GM18868 (cell line): ENCODE measurements at regions not wholly inside any gene's neighbourhood (a gene's known extent, or its start where the extent isn't known, plus 50 kb on each side); places are given as distances from the start of the nearest gene placed in this dataset.

Experiments
- ATAC-seq: cut with Tn5 transposase; IDR thresholded peaks from one replicate; pipeline ENCODE4 v1.9.1; 2021; ENCODE audit warnings: mild to moderate bottlenecking, moderate library complexity; ENCODE audit not compliant: unreplicated experiment

DNA sequence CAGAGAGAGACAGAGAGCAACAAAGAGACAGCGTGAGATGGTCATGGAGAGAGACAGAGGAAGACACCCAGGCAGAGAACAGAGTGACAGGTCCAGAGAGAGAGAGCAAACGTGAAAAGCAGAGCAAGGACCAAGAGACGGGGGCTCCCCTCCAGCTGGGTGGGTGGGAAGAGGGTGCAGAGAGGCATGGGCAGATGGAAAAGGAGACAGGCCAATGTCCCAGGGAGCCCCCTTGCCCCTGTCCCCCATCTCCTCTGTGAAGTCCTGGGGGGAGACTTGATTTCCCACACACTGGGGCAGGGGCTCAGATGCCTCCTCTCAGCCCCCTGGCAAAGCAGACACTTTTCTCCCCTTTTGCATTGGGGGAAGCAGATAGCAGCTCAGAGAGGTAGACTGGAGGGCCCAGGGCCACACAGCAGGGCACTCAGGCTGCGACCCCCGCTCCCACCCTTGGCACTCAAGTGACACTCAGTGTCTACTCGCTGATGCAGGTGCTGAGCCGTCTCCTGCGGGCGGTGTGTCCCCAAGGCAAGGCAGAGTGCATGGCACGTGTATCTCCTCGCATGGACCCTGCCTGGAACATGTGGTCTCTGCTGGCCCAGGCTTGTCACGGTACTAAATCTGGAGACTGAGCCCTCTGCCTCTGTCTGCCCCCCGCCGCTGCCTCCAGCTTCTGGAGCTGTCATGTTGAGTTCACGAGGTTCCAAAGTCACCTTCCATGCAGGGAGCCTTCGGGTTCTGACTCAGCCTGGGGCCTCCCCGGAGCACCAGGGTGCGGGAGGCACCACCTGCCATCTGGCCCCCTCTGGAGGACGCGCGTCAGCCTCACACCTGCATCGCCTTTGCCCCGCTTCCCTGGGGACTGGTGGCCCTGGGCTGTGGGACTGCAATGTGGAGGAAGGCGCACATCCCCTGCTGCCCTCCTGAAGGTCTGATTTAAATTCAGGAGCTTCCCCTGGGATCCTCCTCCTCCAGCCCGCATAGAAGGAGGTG is 215.9 kb upstream of the GSE1 start:
- no peak for ATAC-seq

DNA sequence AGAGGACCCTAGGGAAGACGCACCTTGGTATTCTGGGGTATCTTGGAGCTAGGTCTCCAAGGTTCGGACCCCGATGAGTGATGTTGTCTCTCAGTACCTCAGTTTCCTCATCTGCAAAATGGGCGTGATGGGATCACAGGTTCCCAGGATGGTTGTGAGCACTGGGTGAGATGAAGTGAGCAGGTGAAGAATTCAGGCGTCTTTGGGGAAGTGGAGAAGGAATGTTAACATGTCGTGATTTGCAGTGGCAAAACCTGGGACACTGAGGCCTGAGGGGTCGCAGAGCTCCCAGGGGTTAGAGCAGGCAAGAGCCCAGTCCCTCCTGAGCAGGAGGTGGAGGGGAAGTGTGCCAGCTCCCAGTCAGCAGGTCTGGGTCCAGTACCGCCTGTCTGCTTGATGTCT is 215.1 kb upstream of the GSE1 start:
- no peak for ATAC-seq

DNA sequence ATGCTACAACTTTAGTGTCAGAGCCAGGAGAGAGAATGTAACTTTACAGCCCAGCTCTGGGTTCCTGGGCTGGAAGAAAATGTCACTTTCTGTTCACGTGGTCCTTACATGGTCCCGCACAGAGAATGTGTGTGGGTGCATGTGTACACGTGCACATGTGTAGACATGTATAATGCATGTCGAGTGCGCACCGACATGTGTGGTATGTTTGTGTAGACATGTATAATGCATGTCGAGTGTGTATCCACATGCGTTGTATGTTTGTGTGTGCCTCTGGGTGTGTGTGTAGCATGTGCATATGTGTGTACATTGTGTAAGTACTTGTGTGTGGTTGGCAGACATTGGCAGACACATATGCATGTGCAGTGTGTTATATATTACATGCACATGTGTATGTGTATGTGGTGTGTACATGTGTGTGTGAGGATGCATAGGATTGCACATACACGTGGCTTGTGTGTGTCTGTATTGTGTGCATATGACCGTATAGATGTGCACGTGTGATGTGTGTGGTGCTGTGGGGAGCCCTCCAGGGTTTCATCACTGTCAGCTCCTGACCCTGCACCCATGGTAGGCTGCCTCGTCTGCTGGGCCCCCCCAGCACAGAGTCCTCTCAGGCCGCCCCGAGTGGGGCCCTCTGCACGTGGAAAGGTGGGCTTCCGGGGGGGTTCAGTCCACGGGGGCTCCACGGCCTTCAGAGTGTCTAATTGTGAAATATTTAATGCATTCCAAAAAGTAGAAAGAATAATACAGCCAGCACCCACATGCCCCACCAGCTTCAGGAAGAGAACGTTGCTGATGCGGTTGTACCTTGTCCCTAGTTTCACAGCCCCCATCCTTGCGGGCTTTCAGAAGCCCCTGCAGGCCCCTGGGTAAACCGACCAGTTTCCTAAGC is 214.2 kb upstream of the GSE1 start:
- ATAC-seq: no peak

DNA sequence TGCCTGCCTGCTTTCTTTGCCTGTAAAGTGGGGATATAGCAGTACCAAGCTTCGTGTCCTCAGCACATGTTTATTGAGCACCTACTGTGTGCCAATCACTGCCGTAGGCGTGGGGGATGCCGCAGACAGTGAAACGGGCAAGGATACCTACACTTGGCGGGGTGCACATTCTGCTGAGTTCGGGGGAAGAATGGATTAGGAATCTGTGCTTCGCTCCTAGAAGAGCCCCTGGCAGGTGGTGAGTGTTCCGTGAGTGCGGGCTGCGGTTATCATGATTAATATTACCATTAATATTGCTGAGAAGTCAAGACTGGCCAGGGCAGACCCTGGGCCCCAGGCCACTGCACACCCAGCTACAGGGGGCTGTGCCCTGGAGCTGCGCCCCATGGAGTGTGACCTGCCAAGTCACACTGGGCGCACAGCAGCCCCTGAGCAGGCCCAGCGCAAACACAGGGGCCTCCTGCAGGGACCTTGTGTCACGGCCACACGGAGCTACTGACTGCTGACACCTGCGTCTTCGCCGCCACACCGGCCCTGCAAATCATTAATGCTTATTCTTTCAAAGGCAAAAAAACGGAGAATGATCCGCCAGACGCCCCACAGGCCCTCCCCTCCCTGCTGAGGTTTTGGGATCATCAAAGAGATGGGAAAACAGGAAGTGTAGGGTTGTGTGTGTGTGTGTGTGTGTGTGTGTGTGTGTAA is 213.4 kb upstream of the GSE1 start:
- ATAC-seq: no peak

DNA sequence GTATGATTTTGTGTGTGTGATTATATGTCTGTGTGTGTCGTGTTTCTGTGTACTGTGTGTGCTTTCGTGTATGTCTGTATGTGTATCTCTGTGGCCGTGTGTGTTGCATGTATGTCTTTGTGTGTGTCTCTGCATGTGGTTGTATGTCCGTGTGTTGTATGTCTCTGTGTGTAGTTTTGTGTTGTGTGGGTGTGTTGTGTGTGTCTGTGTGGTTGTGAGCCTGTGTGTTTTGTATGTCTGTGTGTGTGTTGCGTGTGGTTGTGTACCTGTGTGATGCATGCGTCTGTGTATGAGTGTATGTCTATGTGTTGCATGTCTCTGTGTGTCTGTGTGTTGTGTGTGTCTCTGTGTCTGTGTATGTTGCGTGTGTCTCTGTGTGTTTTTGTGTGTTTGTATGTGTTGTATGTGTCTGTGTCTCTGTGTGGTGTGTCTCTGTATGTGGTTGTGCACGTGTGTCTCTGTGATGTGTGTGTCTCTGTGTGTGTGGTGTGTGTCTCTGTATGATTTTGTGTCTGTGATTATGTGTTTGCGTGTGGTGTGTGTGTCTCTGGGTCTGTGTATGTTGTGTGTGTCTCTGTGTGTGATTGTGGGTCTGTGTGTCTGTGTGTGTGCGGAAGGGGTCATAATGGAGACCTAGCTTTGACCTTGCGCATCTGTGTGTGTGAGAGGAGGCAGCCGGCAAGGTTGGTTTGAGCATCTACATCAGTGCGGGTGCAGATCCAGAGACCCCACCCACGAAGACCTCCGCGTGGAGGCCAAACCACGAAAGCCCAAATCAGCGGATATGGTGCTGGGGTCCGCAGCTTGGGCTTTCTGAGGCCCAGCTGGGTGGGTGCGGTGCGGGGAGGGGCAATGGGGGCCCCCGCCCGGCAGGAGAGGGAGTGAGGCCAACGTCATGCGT is 212.6 kb upstream of the GSE1 start:
- ATAC-seq: no peak

DNA sequence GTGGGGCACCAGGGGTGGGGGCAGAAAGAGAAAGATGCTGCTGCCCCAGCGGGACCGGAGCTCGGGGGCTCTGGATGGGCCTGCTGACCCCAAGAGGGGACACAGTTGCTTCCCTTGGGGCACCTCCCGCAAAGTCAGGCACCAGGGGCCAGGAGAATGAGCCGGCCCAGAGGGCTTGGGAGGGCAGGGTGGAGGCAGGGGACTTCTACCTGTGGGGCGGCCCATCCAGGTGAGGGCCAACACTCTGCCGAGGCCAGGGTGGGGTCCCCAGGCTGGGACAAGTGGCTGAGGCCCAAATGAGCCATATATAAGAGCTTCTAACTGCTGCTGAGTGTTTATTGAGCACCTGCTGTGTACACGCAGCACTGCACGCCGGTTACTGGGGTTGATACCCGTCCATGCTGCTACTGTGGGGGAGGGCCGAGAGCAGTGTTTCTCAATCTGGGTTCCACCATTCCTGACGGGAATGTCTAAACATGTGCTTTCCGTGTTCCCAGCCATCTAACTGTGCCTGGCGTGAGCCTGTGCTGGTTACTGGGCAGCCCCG is 211.7 kb upstream of the GSE1 start:
- no peak for ATAC-seq

DNA sequence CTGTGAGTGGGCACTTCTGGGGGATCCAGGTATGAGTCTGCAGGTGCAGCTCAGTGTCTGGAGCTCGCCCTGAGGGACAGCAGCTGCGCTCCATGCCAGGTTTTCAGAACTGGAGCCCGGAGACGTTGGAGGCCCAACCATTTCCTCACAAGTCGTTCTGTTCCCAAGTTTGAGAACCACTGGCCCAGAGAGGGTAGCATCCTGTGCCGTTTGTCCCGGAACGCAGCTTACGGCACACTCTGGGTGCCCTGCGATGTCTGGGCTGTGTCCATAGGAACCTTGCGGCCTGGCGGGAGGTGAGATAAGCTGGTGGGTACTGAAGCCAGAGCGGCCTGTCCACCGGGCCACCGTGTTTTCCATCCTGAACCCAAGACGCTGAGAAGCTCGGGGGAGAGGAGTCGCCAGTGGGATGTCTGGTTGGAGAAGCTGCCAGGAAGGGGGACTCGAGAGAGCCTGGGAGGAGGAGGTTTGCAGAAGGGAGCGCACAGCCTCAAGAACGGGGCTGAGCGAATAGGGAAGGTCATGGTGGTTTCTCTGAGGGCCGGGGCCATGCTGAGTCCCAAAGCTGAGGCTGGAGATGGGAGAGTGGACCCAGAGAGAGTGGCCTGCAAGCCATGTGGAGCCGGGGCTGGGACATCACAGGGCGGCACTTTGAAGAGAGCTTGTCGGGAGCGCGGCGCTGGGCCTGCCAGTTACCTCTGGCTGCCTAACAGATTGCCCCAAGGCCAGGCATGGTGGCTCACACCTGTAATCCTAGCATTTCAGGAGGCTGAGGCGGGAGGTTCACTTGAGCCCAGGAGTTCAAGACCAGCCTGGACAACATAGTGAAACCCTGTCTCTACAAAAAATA is 211.0 kb upstream of the GSE1 start:
- ATAC-seq: no peak

DNA sequence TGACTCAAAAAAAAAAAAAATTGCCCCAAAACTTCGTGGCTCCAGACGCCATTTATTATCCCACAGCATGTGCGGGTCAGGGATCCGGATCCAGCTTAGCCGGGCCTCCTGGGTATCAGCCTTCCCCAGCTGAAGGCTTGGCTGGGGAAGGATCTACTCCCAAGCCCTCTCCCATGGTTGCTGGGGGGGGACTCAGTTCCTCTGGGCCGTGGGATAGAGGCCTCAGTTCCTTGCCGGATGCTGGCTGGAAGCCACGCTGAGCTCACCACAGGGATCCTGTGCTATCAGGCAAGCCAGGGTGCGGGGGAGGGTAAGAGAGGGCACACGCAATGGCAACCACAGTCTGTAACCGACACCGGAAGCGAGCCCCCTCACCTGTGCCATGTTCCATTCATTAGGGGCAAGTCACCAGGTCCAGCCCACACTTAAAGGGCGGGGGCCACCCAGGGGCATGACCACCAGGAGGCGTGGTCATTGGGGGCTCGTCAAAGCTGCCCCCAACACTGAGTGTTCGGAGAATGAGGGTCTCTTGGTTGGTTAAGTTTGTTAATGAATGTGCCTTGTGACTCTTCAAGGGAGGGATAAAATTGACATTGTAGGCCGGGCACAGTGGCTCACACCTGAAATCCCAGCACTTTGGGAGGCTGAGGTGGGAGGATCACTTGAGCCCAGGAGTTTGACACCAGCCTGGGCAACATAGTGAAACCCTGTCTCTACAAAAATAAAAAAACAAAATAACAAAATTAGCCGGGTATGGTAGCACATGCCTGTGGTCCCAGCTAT is 210.0 kb upstream of the GSE1 start:
- no peak for ATAC-seq

DNA sequence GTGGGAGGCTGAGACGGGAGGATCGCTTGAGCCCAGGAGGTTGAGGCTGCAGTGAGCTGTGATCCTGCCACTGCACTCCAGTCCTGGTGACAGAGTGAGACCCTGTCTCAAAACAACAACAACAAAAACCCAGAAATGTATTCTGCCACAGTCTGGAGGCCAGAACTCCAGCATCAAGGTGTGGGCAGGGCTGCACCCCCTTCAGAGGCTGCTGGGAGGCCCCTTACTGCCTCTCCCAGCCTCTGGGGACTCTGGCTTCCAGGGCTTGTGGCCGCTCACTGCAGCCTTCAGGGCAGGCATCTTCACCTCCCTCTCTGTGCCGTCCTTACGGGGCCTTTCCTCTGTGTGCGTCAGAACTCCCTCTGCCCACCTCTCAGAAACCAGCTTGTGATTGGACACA is 209.4 kb upstream of the GSE1 start:
- ATAC-seq: no peak

DNA sequence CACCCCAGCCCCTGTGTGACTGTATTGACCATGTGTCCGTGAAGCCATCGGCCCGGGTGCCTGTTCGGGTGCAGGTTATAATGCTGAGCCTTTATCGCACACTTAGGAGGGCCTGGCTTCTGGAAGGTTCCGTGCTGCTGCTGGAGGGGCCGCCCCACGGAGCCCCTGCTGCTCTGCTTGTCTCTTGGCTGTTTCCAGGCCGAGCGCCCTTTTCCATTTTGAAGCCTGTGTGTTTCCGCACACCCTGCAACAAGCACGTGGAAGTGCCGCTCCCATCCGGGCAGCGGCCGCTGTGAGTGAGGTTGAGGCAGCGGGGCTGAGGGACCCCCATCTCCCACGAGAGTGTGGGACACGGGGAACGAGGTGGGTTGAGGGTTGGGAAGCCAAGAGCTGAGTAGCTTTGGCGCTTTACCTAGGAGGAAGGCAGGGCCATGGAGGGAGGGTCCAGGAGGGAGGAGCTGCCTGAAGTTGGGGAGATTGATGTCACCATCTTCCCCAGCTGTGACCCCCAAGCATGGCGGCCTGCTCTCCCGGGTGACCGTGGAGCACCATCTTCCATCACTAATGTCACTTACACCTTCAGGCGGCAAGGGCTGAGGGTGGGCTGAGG is 200.1 kb upstream of the GSE1 start:
- no peak for ATAC-seq

DNA sequence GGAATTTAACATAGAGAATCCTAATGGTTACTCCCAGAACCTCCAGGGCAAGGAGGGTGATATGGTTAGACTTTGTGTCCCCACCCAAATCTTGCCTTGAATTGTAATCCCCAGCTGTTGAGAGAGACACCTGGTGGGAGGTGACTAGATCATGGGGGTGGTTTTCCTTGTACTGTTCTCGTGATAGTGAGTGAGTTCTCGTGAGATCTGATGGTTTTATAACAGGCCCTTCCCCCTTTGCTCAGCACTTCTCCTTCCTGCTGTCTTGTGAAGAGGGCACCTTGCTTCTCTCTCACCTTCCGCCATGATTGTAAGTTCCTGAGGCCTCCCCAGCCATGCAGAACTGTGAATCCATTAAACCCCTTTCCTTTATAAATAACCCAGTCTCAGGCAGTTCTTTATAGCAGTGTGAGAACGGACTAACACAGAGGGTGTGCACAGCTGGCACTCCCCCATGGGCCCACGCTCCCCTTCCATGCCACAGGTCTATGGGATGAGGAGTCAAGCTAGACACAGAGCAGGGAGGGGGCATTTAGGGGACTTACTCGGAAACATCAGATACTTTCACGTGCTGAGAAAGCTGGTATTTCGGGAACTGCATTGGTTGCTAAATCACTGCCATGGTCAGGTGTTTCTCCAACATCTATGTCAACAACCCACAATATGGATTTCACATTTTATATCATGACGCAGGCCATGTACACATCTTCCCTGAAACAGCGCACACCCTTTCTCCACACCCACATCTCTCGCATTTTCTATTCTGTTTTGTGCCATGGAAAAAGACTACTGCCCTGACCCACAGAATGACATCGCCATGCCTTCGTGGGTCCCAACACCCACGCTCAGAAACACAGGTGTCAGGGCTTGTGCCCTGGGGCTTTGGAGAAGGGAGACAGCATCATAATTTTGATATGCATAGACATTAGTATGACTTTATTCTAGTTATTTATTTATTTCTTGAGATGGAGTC is 199.1 kb upstream of the GSE1 start:
- no peak for ATAC-seq

DNA sequence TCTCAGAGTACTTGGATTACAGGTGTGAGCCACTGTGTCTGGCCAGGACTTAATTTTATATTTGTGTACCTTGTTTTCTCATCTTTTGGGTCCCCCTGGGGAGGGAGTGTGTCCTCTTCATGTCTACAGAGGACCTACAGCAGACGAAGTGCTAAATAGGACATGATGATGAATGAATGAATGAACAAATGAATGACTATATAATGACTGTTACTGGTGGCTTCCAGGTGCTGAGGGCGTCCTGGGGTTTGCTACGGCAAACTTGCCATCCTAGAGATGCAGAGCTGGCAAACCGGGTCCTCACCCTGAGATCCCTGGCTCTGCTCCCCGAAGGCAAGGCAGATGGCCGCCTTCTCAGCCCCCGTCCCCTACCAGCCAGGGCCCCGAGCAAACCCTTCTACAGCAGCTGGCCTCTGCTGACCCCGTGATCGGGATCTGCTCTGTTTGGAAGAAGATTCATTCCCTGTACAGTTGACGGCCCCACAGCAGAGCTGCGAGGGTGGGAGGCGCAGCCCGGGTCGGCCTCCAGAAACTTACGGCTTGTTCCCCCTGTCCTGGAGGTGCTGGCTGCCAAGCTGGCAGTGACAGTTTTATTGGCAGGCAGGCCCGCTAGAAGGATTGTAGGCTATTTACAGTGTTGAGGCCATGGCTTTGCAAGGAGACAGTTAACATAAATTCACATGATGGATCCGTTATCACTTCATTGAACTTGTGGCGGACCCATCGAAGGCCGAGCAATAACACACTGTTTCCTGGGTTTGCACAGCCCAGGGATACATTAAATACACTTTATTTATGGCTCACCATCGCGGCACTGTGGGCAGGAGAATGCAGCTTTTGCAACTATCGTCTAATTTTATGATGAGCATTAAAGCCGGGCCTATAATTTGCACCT is 197.7 kb upstream of the GSE1 start:
- no peak for ATAC-seq

DNA sequence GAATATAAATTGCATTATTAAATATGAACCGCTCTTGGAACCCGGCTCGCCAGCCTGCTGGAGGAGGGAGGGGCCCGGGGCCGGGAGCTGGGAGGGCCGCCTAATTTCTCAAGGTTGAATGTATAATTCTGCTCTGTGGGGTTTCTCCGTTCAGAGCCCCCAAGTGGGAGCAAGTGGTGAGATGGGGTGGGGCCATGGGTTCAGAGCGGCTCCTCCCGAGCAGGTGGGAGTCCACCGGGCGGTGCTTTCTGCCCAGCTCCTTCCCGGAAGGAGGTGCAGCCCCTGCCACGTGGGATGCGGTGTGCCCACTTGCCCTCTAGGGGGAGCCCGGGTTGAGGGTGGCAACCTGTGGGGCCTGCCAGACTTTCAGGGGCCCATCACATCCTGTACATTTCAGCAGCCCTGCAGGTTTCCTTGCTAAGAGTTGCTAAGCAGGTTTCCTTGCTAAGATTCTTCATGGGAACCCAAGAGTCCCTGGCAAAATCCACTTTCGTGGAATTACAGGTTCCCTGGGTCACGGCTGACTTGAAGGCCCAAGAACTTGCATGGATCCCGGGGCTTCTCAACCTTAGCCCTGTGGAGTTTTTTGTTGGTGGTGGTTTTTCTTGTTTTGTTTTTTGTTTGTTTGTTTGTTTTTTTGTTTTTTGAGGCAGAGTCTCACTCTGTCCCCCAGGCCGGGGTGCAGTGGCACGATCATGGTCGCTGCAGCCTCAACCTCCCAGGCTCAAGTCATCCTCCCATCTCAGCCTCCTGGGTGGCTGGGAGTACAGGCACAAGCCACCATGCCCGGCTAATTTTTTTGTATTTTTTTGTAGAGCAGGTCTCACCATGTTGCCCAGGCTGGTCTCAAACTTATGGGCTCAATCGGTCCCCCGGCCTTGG is 196.7 kb upstream of the GSE1 start:
- ATAC-seq: no peak

DNA sequence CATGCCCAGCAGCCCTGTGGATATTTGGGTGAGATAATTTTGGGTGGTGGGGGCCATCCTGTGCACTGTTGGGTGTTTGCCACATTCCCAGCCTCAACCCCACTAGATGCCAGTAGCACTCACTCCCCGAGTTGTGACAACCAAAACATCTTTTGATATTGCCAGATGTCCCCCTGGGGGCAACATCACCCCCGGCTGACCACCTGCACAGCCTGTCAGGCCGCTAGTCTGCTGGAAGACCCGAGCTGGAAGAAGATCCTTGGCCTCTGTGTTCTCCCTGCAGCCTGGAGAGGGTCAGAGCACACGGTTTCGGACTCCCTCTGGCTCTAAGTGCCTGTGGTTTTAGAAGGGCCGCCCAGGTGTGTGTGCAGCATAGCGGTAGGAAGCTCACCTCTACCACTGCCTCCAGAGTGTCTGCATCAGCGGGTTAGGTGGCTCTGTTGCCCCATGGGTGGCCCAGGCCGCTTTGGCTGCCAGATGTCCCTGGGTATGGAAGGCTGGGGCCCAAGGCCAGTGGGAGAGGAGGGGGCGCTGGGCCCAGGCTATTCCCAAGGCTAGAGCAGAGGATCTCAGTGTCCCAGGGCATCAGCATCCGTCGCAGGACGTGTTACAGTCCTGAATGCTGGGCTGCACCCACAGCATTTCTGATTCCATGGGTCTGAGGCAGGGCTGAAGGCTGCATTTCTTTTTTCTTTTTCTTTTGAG is 195.8 kb upstream of the GSE1 start:
- no peak for ATAC-seq
